GM13977 (cell line): ENCODE measurements at regions not wholly inside any gene's neighbourhood (a gene's known extent, or its start where the extent isn't known, plus 50 kb on each side); places are given as distances from the start of the nearest gene placed in this dataset.

Source experiments
- DNase-seq: peaks from one replicate; pipeline ENCODE4 v3.0.0; 2012; ENCODE audit warnings: low spot score
- CTCF ChIP-seq: IDR thresholded peaks from 2 replicates; pipeline ENCODE4 v1.5.1; 2012; ENCODE audit warnings: mild to moderate bottlenecking, control low read depth; ENCODE audit not compliant: insufficient read depth; ENCODE audit errors: extremely low read depth, missing control alignments
- in situ Hi-C: fragments of 300-500 bp; cut with MboI; formaldehyde crosslinking; loops from one replicate; pipeline ENCODE4 v1.12.0; 2022; ENCODE audit warnings: low sequenced_read_pairs, low pct_unique_long_range_greater_than_20kb, mixed read lengths, inconsistent platforms; ENCODE audit not compliant: unreplicated experiment

GRCh38 chr2:37583867-37584266, 87.6 kb downstream of the CDC42EP3 start:
- TF ChIP-seq CTCF: no peak
- DNase-seq: no peak
- in situ Hi-C loops: no loop called here

- DNase-seq: no peak
- in situ Hi-C loops: no loop called here
- TF ChIP-seq CTCF: no peak
These were observed 86.0 kb downstream of the CDC42EP3 start for GRCh38 chr2:37585295-37585908.

- TF ChIP-seq CTCF: no peak
- in situ Hi-C loops: no loop called here
- DNase-seq: no peak
These were observed 85.3 kb downstream of the CDC42EP3 start for GRCh38 chr2:37585982-37586621.

- no peak for TF ChIP-seq CTCF
These were observed 84.7 kb downstream of the CDC42EP3 start for GRCh38 chr2:37586663-37587317.

GRCh38 chr2:37587817-37588216, 83.6 kb downstream of the CDC42EP3 start:
- DNase-seq: no peak
- in situ Hi-C loops: no loop called here
- TF ChIP-seq CTCF: no peak

More at GRCh38 chr2:37586663-37587317, 84.7 kb downstream of the CDC42EP3 start:
- no peak for DNase-seq
- in situ Hi-C loops: no loop called here

GRCh38 chr2:37588316-37588777, 83.1 kb downstream of the CDC42EP3 start:
- no peak for DNase-seq
- in situ Hi-C loops: no loop called here
- no peak for TF ChIP-seq CTCF
